Activated CD8-positive, alpha-beta T cell treated with anti-CD3 and anti-CD28 coated beads for 36 hours (primary cell): ENCODE measurements at regions not wholly inside any gene's neighbourhood (a gene's known extent, or its start where the extent isn't known, plus 50 kb on each side); places are given as distances from the start of the nearest gene placed in this dataset.

ENCODE experiments used
- ATAC-seq: fragments of 200-7000 bp; cut with Tn5 transposase; one replicate; pipeline ENCODE4 v1.10.0; 2021; ENCODE audit warnings: mild to moderate bottlenecking, moderate library complexity
- CTCF ChIA-PET: fragments of 350-600 bp; sonication (Branson Sonifier 250); formaldehyde crosslinking; loops from one replicate; lab custom pipeline; 2021; ENCODE audit warnings: antibody characterized with exemption; lab: Charles Lee
- POLR2A ChIA-PET: fragments of 350-600 bp; sonication (Branson Sonifier 250); formaldehyde crosslinking; loops from one replicate; lab custom pipeline; 2021; ENCODE audit warnings: antibody characterized with exemption; lab: Charles Lee
- DNase-seq: peaks from one replicate; pipeline ENCODE4 v3.0.0-alpha.2; 2020
- H3K27ac Mint-ChIP-seq: one replicate; pipeline ENCODE4 v1.8.0; 2021; ENCODE audit warnings: mild to moderate bottlenecking, mixed read lengths
- H3K27me3 Mint-ChIP-seq: one replicate; pipeline ENCODE4 v1.8.0; 2021; ENCODE audit warnings: mixed read lengths
- H3K36me3 Mint-ChIP-seq: one replicate; pipeline ENCODE4 v1.8.0; 2021; ENCODE audit warnings: low read depth, mixed read lengths
- H3K4me1 Mint-ChIP-seq: one replicate; pipeline ENCODE4 v1.8.0; 2021; ENCODE audit warnings: low read depth, mixed read lengths
- H3K4me3 Mint-ChIP-seq: one replicate; pipeline ENCODE4 v1.8.0; 2021; ENCODE audit warnings: mild to moderate bottlenecking, moderate library complexity, mixed read lengths
- H3K9me3 Mint-ChIP-seq: one replicate; pipeline ENCODE4 v1.8.0; 2021; ENCODE audit warnings: mixed read lengths
- intact Hi-C: fragments of 100-400 bp; cut with micrococcal nuclease; formaldehyde crosslinking; loops from one replicate; pipeline ENCODE4 v1.10.0; 2022
- TF ChIP-seq, protein P1 (sequence below): fragments of 200-600 bp; IDR thresholded peaks from one replicate; pipeline ENCODE4 v1.8.0; 2022; ENCODE audit warnings: antibody characterized with exemption, mild to moderate bottlenecking

GRCh38 chr4:100796332-100796731 is 278.5 kb upstream of the EMCN start:
- DNase-seq (no peak), ATAC-seq (no peak)
- Mint-ChIP-seq H3K4me1 (no peaks in the 10 kb centered on the region), H3K4me3 (no peak overlapping the region), H3K9me3 (no peaks in the 10 kb centered on the region), H3K27ac (no peak overlapping the region), H3K36me3 (no peaks in the 10 kb centered on the region), H3K27me3 (no peaks in the 10 kb centered on the region)
- intact Hi-C loops: no loop called here
- TF ChIP-seq, protein P1, sequence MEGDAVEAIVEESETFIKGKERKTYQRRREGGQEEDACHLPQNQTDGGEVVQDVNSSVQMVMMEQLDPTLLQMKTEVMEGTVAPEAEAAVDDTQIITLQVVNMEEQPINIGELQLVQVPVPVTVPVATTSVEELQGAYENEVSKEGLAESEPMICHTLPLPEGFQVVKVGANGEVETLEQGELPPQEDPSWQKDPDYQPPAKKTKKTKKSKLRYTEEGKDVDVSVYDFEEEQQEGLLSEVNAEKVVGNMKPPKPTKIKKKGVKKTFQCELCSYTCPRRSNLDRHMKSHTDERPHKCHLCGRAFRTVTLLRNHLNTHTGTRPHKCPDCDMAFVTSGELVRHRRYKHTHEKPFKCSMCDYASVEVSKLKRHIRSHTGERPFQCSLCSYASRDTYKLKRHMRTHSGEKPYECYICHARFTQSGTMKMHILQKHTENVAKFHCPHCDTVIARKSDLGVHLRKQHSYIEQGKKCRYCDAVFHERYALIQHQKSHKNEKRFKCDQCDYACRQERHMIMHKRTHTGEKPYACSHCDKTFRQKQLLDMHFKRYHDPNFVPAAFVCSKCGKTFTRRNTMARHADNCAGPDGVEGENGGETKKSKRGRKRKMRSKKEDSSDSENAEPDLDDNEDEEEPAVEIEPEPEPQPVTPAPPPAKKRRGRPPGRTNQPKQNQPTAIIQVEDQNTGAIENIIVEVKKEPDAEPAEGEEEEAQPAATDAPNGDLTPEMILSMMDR: no peak
- ChIA-PET POLR2A (no interaction called here), CTCF (no interaction called here)

GRCh38 chr4:100795581-100795980 is 277.8 kb upstream of the EMCN start:
- CTCF ChIA-PET: no interaction called here
- H3K4me3 Mint-ChIP-seq: no peak overlapping the region
- intact Hi-C loops: no loop called here

DNA sequence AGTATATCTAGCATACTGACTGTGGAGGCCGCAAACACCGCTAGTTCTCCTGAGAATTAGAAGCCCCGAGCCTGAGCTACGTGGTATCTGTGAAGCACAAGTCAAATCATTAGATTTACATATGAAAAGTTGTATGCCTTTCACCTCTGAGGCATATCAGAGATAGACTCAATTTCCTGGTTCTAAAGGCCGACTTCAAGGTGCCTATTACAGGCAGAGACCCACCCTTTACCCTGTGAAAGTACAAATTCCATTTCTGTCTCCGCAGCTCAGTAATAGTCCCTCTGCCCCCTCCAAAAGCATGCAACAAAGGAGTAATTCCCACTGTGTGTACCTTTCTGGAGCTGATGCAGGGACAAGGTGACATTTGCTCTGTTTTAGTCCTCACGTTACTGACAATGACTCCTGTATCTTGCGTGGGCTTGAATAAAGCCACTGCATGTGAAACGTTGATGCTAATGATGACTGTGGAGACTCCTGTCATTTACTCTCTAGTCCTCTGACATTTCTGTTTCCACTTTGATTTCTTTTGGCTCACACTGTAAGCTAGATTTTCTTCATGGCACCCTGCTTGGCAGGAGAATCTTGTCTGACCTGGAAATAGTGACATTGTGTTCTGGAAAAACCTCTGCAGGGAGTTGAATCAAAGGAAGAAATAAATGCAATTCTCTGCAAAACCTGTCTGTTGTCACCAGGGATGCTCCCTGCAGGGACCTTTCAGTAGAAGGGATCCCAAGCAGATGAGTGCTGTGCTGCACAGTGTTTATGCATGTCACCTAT is 273.2 kb upstream of the EMCN start:
- Mint-ChIP-seq H3K4me3 (no peak overlapping the region), H3K27ac (no peak overlapping the region), H3K36me3 (no peaks in the 10 kb centered on the region), H3K4me1 (no peaks in the 10 kb centered on the region), H3K27me3 (peaks cover 1% of the 10 kb centered on the region), H3K9me3 (no peaks in the 10 kb centered on the region)
- intact Hi-C loops: no loop called here
- DNase-seq (no peak), ATAC-seq (no peak)
- CTCF ChIA-PET: no interaction called here
- TF ChIP-seq, protein P1: no peak
- POLR2A ChIA-PET: no interaction called here

More at GRCh38 chr4:100795581-100795980, 277.8 kb upstream of the EMCN start:
- H3K36me3 Mint-ChIP-seq: no peaks in the 10 kb centered on the region
- no peaks in the 10 kb centered on the region for H3K9me3 Mint-ChIP-seq
- ATAC-seq (no peak), DNase-seq (no peak)
- TF ChIP-seq, protein P1: no peak
- POLR2A ChIA-PET: no interaction called here
- H3K27ac Mint-ChIP-seq: no peak overlapping the region
- H3K27me3 Mint-ChIP-seq: peaks cover 1% of the 10 kb centered on the region
- H3K4me1 Mint-ChIP-seq: no peaks in the 10 kb centered on the region

- H3K4me1 Mint-ChIP-seq: no peaks in the 10 kb centered on the region
- CTCF ChIA-PET: no interaction called here
- H3K36me3 Mint-ChIP-seq: no peaks in the 10 kb centered on the region
- ATAC-seq (no peak), DNase-seq (no peak)
- no peak overlapping the region for H3K4me3 Mint-ChIP-seq
- intact Hi-C loops: no loop called here
- TF ChIP-seq, protein P1: no peak
- H3K9me3 Mint-ChIP-seq: no peaks in the 10 kb centered on the region
- POLR2A ChIA-PET: no interaction called here
- peaks cover 1% of the 10 kb centered on the region for H3K27me3 Mint-ChIP-seq
- H3K27ac Mint-ChIP-seq: no peak overlapping the region
Measured at GRCh38 chr4:100789991-100790390, 272.2 kb upstream of the EMCN start.

- DNase-seq (no peak), ATAC-seq (no peak)
- H3K27ac Mint-ChIP-seq: no peak overlapping the region
- ChIA-PET POLR2A (no interaction called here), CTCF (interaction anchor here (0.6 kb wide), 1 partner anchor 813 kb away, joined by 3 read pairs; no protein-coding TSS in a partner anchor)
- H3K9me3 Mint-ChIP-seq: no peaks in the 10 kb centered on the region
- no peak overlapping the region for H3K4me3 Mint-ChIP-seq
- peaks cover 1% of the 10 kb centered on the region for H3K27me3 Mint-ChIP-seq
- intact Hi-C loops: no loop called here
- TF ChIP-seq, protein P1: no peak
- H3K36me3 Mint-ChIP-seq: no peaks in the 10 kb centered on the region
- H3K4me1 Mint-ChIP-seq: no peaks in the 10 kb centered on the region
Measured at GRCh38 chr4:100786481-100786880, 268.7 kb upstream of the EMCN start.
